ENCODE measurements at regions not wholly inside any gene's neighbourhood (a gene's known extent, or its start where the extent isn't known, plus 50 kb on each side); places are given as distances from the start of the nearest gene placed in this dataset.

GRCh38 chrX:69221239-69222102 lies 56.2 kb upstream of the PJA1 start:
- DNase-seq: no peak

- DNase-seq: no peak
These were observed 53.2 kb upstream of the PJA1 start for GRCh38 chrX:69218407-69218997.

- no peak for DNase-seq
These were observed 51.7 kb upstream of the PJA1 start for GRCh38 chrX:69216911-69217310.

GRCh38 chrX:69216446-69216845 lies 51.2 kb upstream of the PJA1 start:
- no peak for DNase-seq

GRCh38 chrX:69215161-69215875 lies 50.1 kb upstream of the PJA1 start:
- DNase-seq: no peak

Measured in CD4-positive, alpha-beta T cell treated with Interleukin-17A for 4 hours (primary cell).